CD14-positive monocyte (primary cell): ENCODE measurements at regions not wholly inside any gene's neighbourhood (a gene's known extent, or its start where the extent isn't known, plus 50 kb on each side); places are given as distances from the start of the nearest gene placed in this dataset.

Experiments used
- DNase-seq, 3 donors: peaks; one replicate each; pipeline ENCODE4 v3.0.0-alpha.2; 2011 to 2022
- H2AFZ ChIP-seq: 2 replicates; pipeline ENCODE4 v1.6.0; 2012; ENCODE audit warnings: mild to moderate bottlenecking, low read depth, low read length, inconsistent platforms; ENCODE audit not compliant: insufficient read depth, poor library complexity, severe bottlenecking
- H3K27ac ChIP-seq, 2 donors: 1 replicate in 1 of 2; 2 replicates in 1 of 2; pipeline ENCODE4 v1.5.1; 2012 to 2013; ENCODE audit warnings: low read length in 2 of 2, control low read depth in 1 of 2, inconsistent platforms in 1 of 2, low read depth in 1 of 2, mild to moderate bottlenecking in 1 of 2
- H3K27me3 ChIP-seq, 2 donors: one replicate each; pipeline versions ENCODE4 v1.6.0 to v1.6.1; 2011 to 2013; ENCODE audit warnings: low read length in 2 of 2; ENCODE audit not compliant: control insufficient read depth in 2 of 2, insufficient read depth in 2 of 2
- H3K36me3 ChIP-seq, 2 donors: replicated peaks in 1 of 2; 1 replicate in 1 of 2; 2 replicates in 1 of 2; pipeline versions ENCODE4 v1.5.1 to v1.6.1; 2012 to 2013; ENCODE audit warnings: low read length in 2 of 2, control low read depth in 1 of 2, inconsistent platforms in 1 of 2, mild to moderate bottlenecking in 1 of 2; ENCODE audit not compliant: insufficient read depth in 2 of 2, control insufficient read depth in 1 of 2
- H3K4me1 ChIP-seq, 2 donors: 1 replicate in 1 of 2; 2 replicates in 1 of 2; pipeline versions ENCODE4 v1.5.1 to v1.6.1; 2012 to 2013; ENCODE audit warnings: low read length in 2 of 2, control low read depth in 1 of 2, inconsistent platforms in 1 of 2, mild to moderate bottlenecking in 1 of 2, moderate library complexity in 1 of 2; ENCODE audit not compliant: insufficient read depth in 2 of 2, control insufficient read depth in 1 of 2
- H3K4me2 ChIP-seq: replicated peaks from 2 replicates; pipeline ENCODE3; 2012; ENCODE audit warnings: low read length, moderate library complexity, mild to moderate bottlenecking; ENCODE audit not compliant: poor library complexity, severe bottlenecking; ENCODE audit errors: extremely low read depth
- H3K4me3 ChIP-seq, 3 experiments: fragments of 200-600 bp in 1 of 3; sonication (generic) in 1 of 3; replicated peaks in 1 of 3; 1 replicate in 2 of 3; 2 replicates in 1 of 3; pipeline ENCODE4 v1.5.1; 2011 to 2013; ENCODE audit warnings: low read length in 3 of 3, mild to moderate bottlenecking in 3 of 3, control low read depth in 2 of 3, low read depth in 2 of 3, inconsistent platforms in 1 of 3, moderate library complexity in 1 of 3
- H3K79me2 ChIP-seq: 2 replicates; pipeline ENCODE4 v1.6.0; 2012; ENCODE audit warnings: mild to moderate bottlenecking, control low read depth, inconsistent platforms, low read length, moderate library complexity; ENCODE audit not compliant: insufficient read depth
- H3K9ac ChIP-seq: 2 replicates; pipeline ENCODE4 v1.6.0; 2017; ENCODE audit warnings: low read length, mild to moderate bottlenecking; ENCODE audit not compliant: insufficient read depth, poor library complexity, severe bottlenecking
- H3K9me3 ChIP-seq, 2 donors: replicated peaks in 1 of 2; 1 replicate in 1 of 2; 2 replicates in 1 of 2; pipeline versions ENCODE4 v1.5.1 to v1.6.1; 2012 to 2013; ENCODE audit warnings: low read length in 2 of 2, control low read depth in 1 of 2; ENCODE audit not compliant: control insufficient read depth in 1 of 2, insufficient read depth in 1 of 2
- H4K20me1 ChIP-seq: 2 replicates; pipeline ENCODE4 v1.6.0; 2012; ENCODE audit warnings: mild to moderate bottlenecking, low read length, control low read depth, moderate library complexity; ENCODE audit not compliant: insufficient read depth
- H3K27ac Mint-ChIP-seq, 7 donors: one replicate each; pipeline ENCODE4 v1.8.0; 2020; ENCODE audit warnings: mild to moderate bottlenecking in 7 of 7, mixed read lengths in 7 of 7, moderate library complexity in 6 of 7, inconsistent platforms in 2 of 7
- H3K27me3 Mint-ChIP-seq, 3 donors: one replicate each; pipeline ENCODE4 v1.8.0; 2021 to 2022; ENCODE audit warnings: low read depth in 3 of 3, mild to moderate bottlenecking in 3 of 3, mixed read lengths in 3 of 3, moderate library complexity in 3 of 3, inconsistent platforms in 1 of 3
- H3K36me3 Mint-ChIP-seq, 2 donors: one replicate each; pipeline ENCODE4 v1.8.0; 2020; ENCODE audit warnings: mixed read lengths in 2 of 2, inconsistent platforms in 1 of 2, mild to moderate bottlenecking in 1 of 2
- H3K4me1 Mint-ChIP-seq: one replicate; pipeline ENCODE4 v1.8.0; 2020; ENCODE audit warnings: mild to moderate bottlenecking, mixed read lengths
- H3K4me3 Mint-ChIP-seq, 2 donors: one replicate each; pipeline ENCODE4 v1.8.0; 2020; ENCODE audit warnings: mild to moderate bottlenecking in 2 of 2, mixed read lengths in 2 of 2, moderate library complexity in 1 of 2
- H3K9me3 Mint-ChIP-seq, 7 donors: one replicate each; pipeline ENCODE4 v1.8.0; 2020 to 2022; ENCODE audit warnings: mixed read lengths in 7 of 7, mild to moderate bottlenecking in 6 of 7, moderate library complexity in 6 of 7, inconsistent platforms in 2 of 7
- CTCF ChIP-seq: fragments of 200-600 bp; IDR thresholded peaks from one replicate; pipeline ENCODE4 v1.8.0; 2022; ENCODE audit warnings: antibody characterized with exemption, mild to moderate bottlenecking
- WGBS: methylation state at CpG from one replicate; pipeline ENCODE4 v1.1.5; 2013; ENCODE audit warnings: missing lambda C conversion rate; ENCODE audit not compliant: insufficient coverage; 5-methylcytosine and 5-hydroxymethylcytosine counted together
- intact Hi-C, 2 donors: fragments of 100-400 bp; cut with micrococcal nuclease; formaldehyde crosslinking; loops; one replicate each; pipeline versions ENCODE4 v1.15.0 to v1.15.1; 2023

DNA sequence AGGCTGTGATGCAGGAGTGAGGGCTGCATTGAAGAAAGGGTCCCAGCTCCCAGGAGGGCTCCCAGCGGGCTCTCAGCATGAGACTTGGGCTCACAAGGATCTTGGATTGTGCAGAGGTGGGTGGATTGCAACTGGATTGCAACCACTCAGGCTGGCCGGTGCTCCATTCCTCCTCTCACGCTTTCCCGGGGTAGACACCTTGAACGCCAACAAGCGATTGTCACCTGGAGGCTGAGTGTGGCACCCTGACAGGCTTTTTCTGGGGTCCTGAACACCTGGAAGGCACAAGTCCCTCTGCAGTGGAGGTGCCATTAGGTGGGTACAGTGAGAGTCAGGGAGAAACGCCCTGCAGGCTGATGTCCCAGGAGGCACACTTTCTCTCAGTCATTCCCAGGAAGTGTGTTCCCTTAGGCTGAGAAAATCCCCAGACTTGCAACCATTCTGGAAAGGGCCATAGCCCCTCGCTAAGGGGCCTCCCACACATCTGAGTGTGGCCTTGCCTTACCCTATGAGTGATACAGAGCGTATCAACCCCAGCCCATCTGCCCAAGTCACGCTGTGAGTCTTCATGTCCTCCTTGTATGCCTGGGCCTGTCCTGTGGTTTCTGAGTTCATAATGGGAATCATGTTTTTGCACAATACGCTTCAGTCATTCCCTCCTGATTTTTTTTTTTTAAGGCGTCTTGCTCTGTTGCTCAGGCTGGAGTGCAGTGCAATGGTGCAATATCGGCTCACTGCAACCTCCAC lies 488.1 kb downstream of the IRX1 start:
- H3K9me3 Mint-ChIP-seq = peaks cover 3 to 21% (median 6%) of the 10 kb centered on the region in 7 donors
- no peak overlapping the region for H3K4me3 ChIP-seq
- no peak overlapping the region for H3K9ac ChIP-seq
- H3K4me1 ChIP-seq = no peaks in the 10 kb centered on the region
- WGBS = 92% methylated on average over 12 of the region's 13 CpGs
- H3K79me2 ChIP-seq = no peaks in the 10 kb centered on the region
- TF ChIP-seq CTCF = no peak
- peaks cover 2 to 3% (median 2%) of the 10 kb centered on the region in 3 donors for H3K27me3 Mint-ChIP-seq
- H3K36me3 ChIP-seq = no peaks in the 10 kb centered on the region
- no peaks in the 10 kb centered on the region for H3K36me3 Mint-ChIP-seq
- H2AFZ ChIP-seq = no peak overlapping the region
- no peak overlapping the region for H3K27ac Mint-ChIP-seq
- H3K4me1 Mint-ChIP-seq = no peaks in the 10 kb centered on the region
- no peaks in the 10 kb centered on the region for H3K27me3 ChIP-seq
- no peak overlapping the region for H3K27ac ChIP-seq
- peaks cover 9 to 19% of the 10 kb centered on the region in 2 donors for H3K9me3 ChIP-seq
- no peak overlapping the region for H3K4me2 ChIP-seq
- no peaks in the 10 kb centered on the region for H4K20me1 ChIP-seq
- H3K4me3 Mint-ChIP-seq = no peak overlapping the region
- intact Hi-C loops = no loop called here
- DNase-seq = no peak

DNA sequence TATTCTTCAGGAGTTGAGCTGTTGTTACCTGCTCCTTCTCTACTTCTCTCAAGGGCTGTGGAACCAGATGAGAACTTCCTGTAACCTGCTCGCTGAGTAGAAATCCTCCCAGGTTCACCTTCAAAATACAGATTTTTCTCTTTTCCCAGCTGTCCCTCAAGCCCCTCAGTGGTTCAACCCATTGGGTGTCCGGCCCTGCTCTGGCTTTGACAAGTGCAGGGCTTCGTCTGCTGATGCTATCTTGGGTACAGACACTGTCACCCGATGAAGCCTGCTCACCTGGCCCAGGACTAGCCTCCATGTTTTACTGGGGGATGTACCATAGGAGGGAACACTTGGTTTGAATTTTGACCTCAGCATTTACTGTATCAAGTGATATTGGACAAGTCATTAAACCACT lies 490.4 kb downstream of the IRX1 start:
- no peaks in the 10 kb centered on the region for H3K36me3 ChIP-seq
- no peak overlapping the region for H3K27ac ChIP-seq
- peaks cover 0 to 13% of the 10 kb centered on the region in 2 donors for H3K9me3 ChIP-seq
- no peaks in the 10 kb centered on the region for H3K27me3 ChIP-seq
- 78% methylated on average over 3 of the region's 4 CpGs for WGBS
- H3K4me1 ChIP-seq = no peaks in the 10 kb centered on the region
- intact Hi-C loops = no loop called here
- no peak overlapping the region for H3K4me3 ChIP-seq
- no peak for TF ChIP-seq CTCF
- Mint-ChIP-seq H3K36me3 (no peaks in the 10 kb centered on the region), H3K4me3 (no peak overlapping the region), H3K27me3 (peaks cover 0 to 3% (median 2%) of the 10 kb centered on the region in 3 donors), H3K9me3 (peaks cover 0 to 13% (median 4%) of the 10 kb centered on the region in 7 donors), H3K4me1 (no peaks in the 10 kb centered on the region), H3K27ac (no peak overlapping the region)
- no peaks in the 10 kb centered on the region for H4K20me1 ChIP-seq
- no peak overlapping the region for H3K4me2 ChIP-seq
- no peaks in the 10 kb centered on the region for H3K79me2 ChIP-seq
- H3K9ac ChIP-seq = no peak overlapping the region
- H2AFZ ChIP-seq = no peak overlapping the region
- no peak for DNase-seq
